ENCODE measurements at regions not wholly inside any gene's neighbourhood (a gene's known extent, or its start where the extent isn't known, plus 50 kb on each side); places are given as distances from the start of the nearest gene placed in this dataset.

GRCh38 chr3:148227534-148227933, 470.2 kb upstream of the AGTR1 start:
- no peak for DNase-seq
- 93% methylated on average over 1 of the region's 1 CpG for WGBS, 2 donors
- Histone ChIP-seq H3K36me3 (ENCODE audit: control insufficient read depth in 1 of 2, insufficient read depth in 2 of 2, low read length in 1 of 2) (no peaks in the 10 kb centered on the region), H3K4me3 (ENCODE audit: low read length in 2 of 2) (no peak overlapping the region), H3K27ac (ENCODE audit: low read depth in 1 of 2, low read length in 2 of 2) (no peak overlapping the region), H3K4me1 (ENCODE audit: control insufficient read depth in 1 of 2, insufficient read depth in 2 of 2, low read length in 2 of 2) (no peaks in the 10 kb centered on the region), H3K27me3 (ENCODE audit: control insufficient read depth in 1 of 2, insufficient read depth in 2 of 2, low read length in 1 of 2) (peaks cover 0 to 1% of the 10 kb centered on the region in 2 donors), H3K9me3 (ENCODE audit: control insufficient read depth, low read length) (no peaks in the 10 kb centered on the region)
- intact Hi-C loops (cut with DNase I), result no loop called here
- ATAC-seq (ENCODE audit: low FRiP score), result no peak

DNA sequence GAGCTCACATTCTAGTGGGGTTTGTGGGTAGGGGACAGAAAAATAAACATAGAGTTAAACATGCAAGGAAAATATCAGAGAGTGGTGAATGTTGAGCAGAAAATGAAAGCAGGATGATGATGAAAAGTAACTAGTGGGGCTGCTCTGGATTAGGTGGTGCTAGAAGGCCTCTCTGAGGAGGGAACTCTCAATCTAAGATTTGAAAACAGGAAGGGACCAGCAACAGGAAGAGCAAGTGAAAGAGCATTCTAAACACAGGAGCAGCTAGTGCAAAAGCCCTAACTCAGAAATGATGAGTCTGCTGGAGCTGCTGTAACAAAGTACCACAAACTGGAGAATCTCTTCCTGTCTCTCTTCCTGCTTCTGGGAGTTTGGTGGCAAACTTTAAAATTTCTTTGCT, 468.6 kb upstream of the AGTR1 start:
- Histone ChIP-seq H3K27ac (ENCODE audit: low read depth in 1 of 2, low read length in 2 of 2) (no peak overlapping the region), H3K9me3 (ENCODE audit: control insufficient read depth, low read length) (no peaks in the 10 kb centered on the region), H3K4me1 (ENCODE audit: control insufficient read depth in 1 of 2, insufficient read depth in 2 of 2, low read length in 2 of 2) (no peaks in the 10 kb centered on the region), H3K36me3 (ENCODE audit: control insufficient read depth in 1 of 2, insufficient read depth in 2 of 2, low read length in 1 of 2) (no peaks in the 10 kb centered on the region), H3K27me3 (ENCODE audit: control insufficient read depth in 1 of 2, insufficient read depth in 2 of 2, low read length in 1 of 2) (peaks cover 0 to 1% of the 10 kb centered on the region in 2 donors), H3K4me3 (ENCODE audit: low read length in 2 of 2) (no peak overlapping the region)
- DNase-seq (no peak), ATAC-seq (ENCODE audit: low FRiP score) (no peak)
- intact Hi-C loops (cut with DNase I), result no loop called here

GRCh38 chr3:148230473-148230872, 467.2 kb upstream of the AGTR1 start:
- H3K9me3 ChIP-seq (ENCODE audit: control insufficient read depth, low read length), result no peaks in the 10 kb centered on the region
- H3K27me3 ChIP-seq (ENCODE audit: control insufficient read depth in 1 of 2, insufficient read depth in 2 of 2, low read length in 1 of 2), result no peaks in the 10 kb centered on the region
- H3K4me1 ChIP-seq (ENCODE audit: control insufficient read depth in 1 of 2, insufficient read depth in 2 of 2, low read length in 2 of 2), result no peaks in the 10 kb centered on the region
- no peaks in the 10 kb centered on the region for H3K36me3 ChIP-seq (ENCODE audit: control insufficient read depth in 1 of 2, insufficient read depth in 2 of 2, low read length in 1 of 2)
- no peak for ATAC-seq (ENCODE audit: low FRiP score)
- DNase-seq, result no peak
- no peak overlapping the region for H3K27ac ChIP-seq (ENCODE audit: low read depth in 1 of 2, low read length in 2 of 2)
- H3K4me3 ChIP-seq (ENCODE audit: low read length in 2 of 2), result no peak overlapping the region
- intact Hi-C loops (cut with DNase I), result no loop called here
- WGBS, 2 donors, result 78 to 90% methylated on average over 2 of the region's 2 CpGs

GRCh38 chr3:148232389-148232788, 465.3 kb upstream of the AGTR1 start:
- H3K27me3 ChIP-seq (ENCODE audit: control insufficient read depth in 1 of 2, insufficient read depth in 2 of 2, low read length in 1 of 2), result no peaks in the 10 kb centered on the region
- no peaks in the 10 kb centered on the region for H3K9me3 ChIP-seq (ENCODE audit: control insufficient read depth, low read length)
- no peaks in the 10 kb centered on the region for H3K36me3 ChIP-seq (ENCODE audit: control insufficient read depth in 1 of 2, insufficient read depth in 2 of 2, low read length in 1 of 2)
- intact Hi-C loops (cut with DNase I), result no loop called here
- WGBS, 2 donors, result 60 to 64% methylated on average over 3 of the region's 3 CpGs
- no peak for ATAC-seq (ENCODE audit: low FRiP score)
- H3K4me1 ChIP-seq (ENCODE audit: control insufficient read depth in 1 of 2, insufficient read depth in 2 of 2, low read length in 2 of 2), result no peaks in the 10 kb centered on the region
- H3K4me3 ChIP-seq (ENCODE audit: low read length in 2 of 2), result no peak overlapping the region
- no peak for DNase-seq
- no peak overlapping the region for H3K27ac ChIP-seq (ENCODE audit: low read depth in 1 of 2, low read length in 2 of 2)

GRCh38 chr3:148233403-148233802, 464.3 kb upstream of the AGTR1 start:
- no peaks in the 10 kb centered on the region for H3K4me1 ChIP-seq (ENCODE audit: control insufficient read depth in 1 of 2, insufficient read depth in 2 of 2, low read length in 2 of 2)
- no peak overlapping the region for H3K27ac ChIP-seq (ENCODE audit: low read depth in 1 of 2, low read length in 2 of 2)
- H3K27me3 ChIP-seq (ENCODE audit: control insufficient read depth in 1 of 2, insufficient read depth in 2 of 2, low read length in 1 of 2), result no peaks in the 10 kb centered on the region
- WGBS, 2 donors, result 55 to 65% methylated on average over 1 of the region's 1 CpG
- DNase-seq (no peak), ATAC-seq (ENCODE audit: low FRiP score) (no peak)
- intact Hi-C loops (cut with DNase I), result no loop called here
- no peaks in the 10 kb centered on the region for H3K36me3 ChIP-seq (ENCODE audit: control insufficient read depth in 1 of 2, insufficient read depth in 2 of 2, low read length in 1 of 2)
- no peaks in the 10 kb centered on the region for H3K9me3 ChIP-seq (ENCODE audit: control insufficient read depth, low read length)
- H3K4me3 ChIP-seq (ENCODE audit: low read length in 2 of 2), result no peak overlapping the region

- no peaks in the 10 kb centered on the region for H3K4me1 ChIP-seq (ENCODE audit: control insufficient read depth in 1 of 2, insufficient read depth in 2 of 2, low read length in 2 of 2)
- no peaks in the 10 kb centered on the region for H3K27me3 ChIP-seq (ENCODE audit: control insufficient read depth in 1 of 2, insufficient read depth in 2 of 2, low read length in 1 of 2)
- no peak overlapping the region for H3K4me3 ChIP-seq (ENCODE audit: low read length in 2 of 2)
- no peaks in the 10 kb centered on the region for H3K36me3 ChIP-seq (ENCODE audit: control insufficient read depth in 1 of 2, insufficient read depth in 2 of 2, low read length in 1 of 2)
- intact Hi-C loops (cut with DNase I), result no loop called here
- H3K27ac ChIP-seq (ENCODE audit: low read depth in 1 of 2, low read length in 2 of 2), result no peak overlapping the region
- no peak for ATAC-seq (ENCODE audit: low FRiP score)
- H3K9me3 ChIP-seq (ENCODE audit: control insufficient read depth, low read length), result no peaks in the 10 kb centered on the region
- 25 to 33% methylated on average over 1 of the region's 1 CpG for WGBS, 2 donors
- no peak for DNase-seq
Observed at GRCh38 chr3:148234536-148234935, 463.2 kb upstream of the AGTR1 start.

DNA sequence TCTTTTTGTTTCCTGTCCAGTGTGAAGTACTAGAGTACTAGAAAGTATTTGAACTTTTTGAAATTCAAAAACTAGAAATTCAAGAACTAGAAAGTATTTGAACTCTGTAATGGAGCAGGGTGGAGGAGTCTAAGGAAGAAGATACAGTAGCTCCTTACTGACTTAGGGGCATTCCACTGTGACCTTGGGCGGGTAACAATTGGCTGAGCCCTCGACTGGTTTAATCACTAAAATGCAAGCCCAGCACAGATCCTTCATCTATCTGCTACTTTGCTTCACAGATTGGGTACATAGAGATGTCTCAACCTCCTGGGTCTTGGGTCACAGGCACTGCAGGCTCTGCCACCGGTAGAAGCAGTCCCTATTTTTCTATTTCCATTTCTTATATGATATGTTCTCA, 462.1 kb upstream of the AGTR1 start:
- no peak for DNase-seq
- intact Hi-C loops (cut with DNase I), result no loop called here
- Histone ChIP-seq H3K27ac (ENCODE audit: low read depth in 1 of 2, low read length in 2 of 2) (no peak overlapping the region), H3K9me3 (ENCODE audit: control insufficient read depth, low read length) (no peaks in the 10 kb centered on the region), H3K4me3 (ENCODE audit: low read length in 2 of 2) (no peak overlapping the region), H3K4me1 (ENCODE audit: control insufficient read depth in 1 of 2, insufficient read depth in 2 of 2, low read length in 2 of 2) (no peaks in the 10 kb centered on the region), H3K27me3 (ENCODE audit: control insufficient read depth in 1 of 2, insufficient read depth in 2 of 2, low read length in 1 of 2) (no peaks in the 10 kb centered on the region), H3K36me3 (ENCODE audit: control insufficient read depth in 1 of 2, insufficient read depth in 2 of 2, low read length in 1 of 2) (no peaks in the 10 kb centered on the region)
- WGBS, 2 donors, result 81 to 85% methylated on average over 3 of the region's 3 CpGs
- no peak for ATAC-seq (ENCODE audit: low FRiP score)

DNA sequence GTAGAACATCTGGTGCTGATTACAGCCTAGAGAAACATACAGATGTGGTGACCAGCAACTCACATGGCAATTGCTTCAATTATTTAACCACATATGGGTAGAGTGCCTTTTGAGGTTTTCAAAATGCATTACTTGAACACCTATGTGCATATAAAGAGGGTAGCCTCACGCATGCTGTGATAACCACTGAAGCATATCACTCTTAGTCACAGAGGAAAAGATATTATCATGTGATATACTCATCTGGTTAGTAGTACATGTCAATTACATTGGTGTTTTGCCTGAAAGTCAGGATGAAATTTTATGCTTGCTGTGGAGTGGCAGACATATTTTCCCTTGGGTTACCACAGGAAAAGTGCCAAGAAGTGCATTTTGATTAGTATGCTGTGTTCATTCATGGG, 459.3 kb upstream of the AGTR1 start:
- Histone ChIP-seq H3K4me1 (ENCODE audit: control insufficient read depth in 1 of 2, insufficient read depth in 2 of 2, low read length in 2 of 2) (no peaks in the 10 kb centered on the region), H3K36me3 (ENCODE audit: control insufficient read depth in 1 of 2, insufficient read depth in 2 of 2, low read length in 1 of 2) (no peaks in the 10 kb centered on the region), H3K27ac (ENCODE audit: low read depth in 1 of 2, low read length in 2 of 2) (no peak overlapping the region), H3K27me3 (ENCODE audit: control insufficient read depth in 1 of 2, insufficient read depth in 2 of 2, low read length in 1 of 2) (no peaks in the 10 kb centered on the region), H3K9me3 (ENCODE audit: control insufficient read depth, low read length) (no peaks in the 10 kb centered on the region), H3K4me3 (ENCODE audit: low read length in 2 of 2) (no peak overlapping the region)
- WGBS, 2 donors, result 42 to 67% methylated on average over 1 of the region's 1 CpG
- intact Hi-C loops (cut with DNase I), result no loop called here
- DNase-seq, result no peak
- ATAC-seq (ENCODE audit: low FRiP score), result no peak

DNA sequence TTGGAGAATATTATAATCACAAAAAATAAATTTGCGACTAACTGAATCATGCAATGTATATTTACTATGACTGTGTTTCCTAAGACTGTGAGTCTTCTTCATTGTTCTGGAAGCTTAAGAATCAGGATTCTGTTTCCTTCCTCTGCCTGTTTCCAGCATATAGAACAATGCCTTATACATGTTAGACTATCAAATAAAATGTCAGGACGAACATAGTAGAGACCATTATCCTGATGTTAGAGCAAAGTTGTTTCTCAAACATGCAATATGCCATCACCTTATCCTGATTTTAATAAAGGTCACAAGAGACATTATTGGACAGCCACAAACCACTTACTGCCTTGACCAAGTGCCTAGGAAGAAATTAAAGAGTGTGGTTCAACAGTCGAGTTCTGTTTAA, 457.4 kb upstream of the AGTR1 start:
- WGBS, 2 donors, result 84 to 85% methylated on average over 3 of the region's 3 CpGs
- Histone ChIP-seq H3K4me1 (ENCODE audit: control insufficient read depth in 1 of 2, insufficient read depth in 2 of 2, low read length in 2 of 2) (no peaks in the 10 kb centered on the region), H3K4me3 (ENCODE audit: low read length in 2 of 2) (no peak overlapping the region)

More for the DNA sequence above, 457.4 kb upstream of the AGTR1 start:
- H3K27me3 ChIP-seq (ENCODE audit: control insufficient read depth in 1 of 2, insufficient read depth in 2 of 2, low read length in 1 of 2), result no peaks in the 10 kb centered on the region
- no peak for ATAC-seq (ENCODE audit: low FRiP score)
- H3K9me3 ChIP-seq (ENCODE audit: control insufficient read depth, low read length), result no peaks in the 10 kb centered on the region
- no peaks in the 10 kb centered on the region for H3K36me3 ChIP-seq (ENCODE audit: control insufficient read depth in 1 of 2, insufficient read depth in 2 of 2, low read length in 1 of 2)
- no peak for DNase-seq
- intact Hi-C loops (cut with DNase I), result no loop called here
- H3K27ac ChIP-seq (ENCODE audit: low read depth in 1 of 2, low read length in 2 of 2), result no peak overlapping the region
